Gastroesophageal sphincter (tissue), 4 donors: ENCODE measurements at regions not wholly inside any gene's neighbourhood (a gene's known extent, or its start where the extent isn't known, plus 50 kb on each side); places are given as distances from the start of the nearest gene placed in this dataset.
"Not testable (repeated sequence)": the region's sequence is repeated elsewhere in the genome, so short reads cannot be mapped to it uniquely, and the experiment has no call there.

Experiments
- ATAC-seq: fragments of 150-250 bp; one replicate; pipeline ENCODE4 v1.9.1; 2016; ENCODE audit warnings: mild to moderate bottlenecking, moderate library complexity
- H3K27ac ChIP-seq, 4 donors: fragments of 200-600 bp; sonication (generic) in 3 of 4; 1 replicate in 3 of 4; 2 replicates in 1 of 4; pipeline ENCODE4 v1.5.1; 2016 to 2019
- H3K27me3 ChIP-seq: fragments of 200-600 bp; sonication (generic); one replicate; pipeline ENCODE4 v1.5.1; 2019
- H3K36me3 ChIP-seq, 2 donors: fragments of 200-600 bp; sonication (generic); one replicate each; pipeline ENCODE4 v1.5.1; 2019; ENCODE audit warnings: control low read depth in 1 of 2
- H3K4me1 ChIP-seq, 3 donors: fragments of 200-600 bp; sonication (generic); 1 replicate in 2 of 3; 2 replicates in 1 of 3; pipeline ENCODE4 v1.5.1; 2016 to 2019; ENCODE audit warnings: control low read depth in 2 of 3
- H3K4me3 ChIP-seq, 2 donors: fragments of 200-600 bp; sonication (generic); one replicate each; pipeline ENCODE4 v1.5.1; 2019; ENCODE audit warnings: mild to moderate bottlenecking in 1 of 2, moderate library complexity in 1 of 2
- H3K9me3 ChIP-seq, 3 donors: fragments of 200-600 bp; sonication (generic); one replicate each; pipeline ENCODE4 v1.5.1; 2017 to 2019; ENCODE audit warnings: control low read depth in 2 of 3
- EP300 ChIP-seq: sonication (generic); formaldehyde crosslinking; IDR thresholded peaks from one replicate; pipeline ENCODE4 v1.6.1; 2017; ENCODE audit warnings: antibody characterized with exemption, mild to moderate bottlenecking
- POLR2A ChIP-seq, 2 donors: fragments of 450-650 bp; IDR thresholded peaks; one replicate each; pipeline ENCODE4 v1.6.1; 2017; ENCODE audit warnings: antibody characterized with exemption in 2 of 2, mild to moderate bottlenecking in 2 of 2, moderate library complexity in 1 of 2
- POLR2AphosphoS5 ChIP-seq: sonication (generic); formaldehyde crosslinking; IDR thresholded peaks from one replicate; pipeline ENCODE4 v1.6.1; 2017; ENCODE audit warnings: antibody characterized with exemption
- WGBS, 2 donors: methylation state at CpG; one replicate each; pipeline ENCODE4 v1.1.5; 2018; ENCODE audit warnings: low coverage in 1 of 2; 5-methylcytosine and 5-hydroxymethylcytosine counted together
- TF ChIP-seq, protein P1 (sequence below), 4 experiments: fragments of 200-600 bp in 2 of 4; fragments of 450-650 bp in 2 of 4; sonication (generic) in 1 of 4; IDR thresholded peaks; one replicate each; pipeline ENCODE4 v1.5.1; 2017 to 2019; ENCODE audit warnings: antibody characterized with exemption in 4 of 4, mild to moderate bottlenecking in 2 of 4, moderate library complexity in 2 of 4

DNA sequence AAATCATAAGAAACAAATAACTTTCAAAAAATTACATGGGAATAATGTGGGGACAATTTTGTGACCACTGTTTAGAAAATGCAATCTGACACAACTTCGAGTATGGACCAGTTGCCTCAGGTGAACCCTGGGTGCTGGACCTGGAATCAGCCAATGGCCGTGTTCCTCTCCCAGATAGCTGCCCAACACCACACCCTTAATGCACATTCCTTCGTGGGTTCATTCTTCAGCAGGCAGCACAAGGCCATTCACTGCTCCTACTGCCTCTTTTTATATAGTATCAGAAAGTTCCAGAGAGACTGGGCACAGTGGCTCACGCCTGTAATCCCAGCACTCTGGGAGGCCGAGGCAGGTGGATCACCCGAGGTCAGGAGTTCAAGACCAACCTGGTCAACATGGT lies 89.1 kb upstream of the PARD3 start:
- no peak overlapping the region for H3K27ac ChIP-seq
- H3K9me3 ChIP-seq: no peaks in the 10 kb centered on the region
- no peak for ATAC-seq
- no peaks in the 10 kb centered on the region for H3K36me3 ChIP-seq
- WGBS, 2 donors: 88 to 100% methylated on average over 2 to 4 of the region's 6 CpGs
- no peak overlapping the region for H3K4me3 ChIP-seq
- TF ChIP-seq POLR2A (IDR thresholded peaks at IDR 0.05) (no peak), EP300 (no peak), POLR2AphosphoS5 (no peak)
- TF ChIP-seq, protein P1, sequence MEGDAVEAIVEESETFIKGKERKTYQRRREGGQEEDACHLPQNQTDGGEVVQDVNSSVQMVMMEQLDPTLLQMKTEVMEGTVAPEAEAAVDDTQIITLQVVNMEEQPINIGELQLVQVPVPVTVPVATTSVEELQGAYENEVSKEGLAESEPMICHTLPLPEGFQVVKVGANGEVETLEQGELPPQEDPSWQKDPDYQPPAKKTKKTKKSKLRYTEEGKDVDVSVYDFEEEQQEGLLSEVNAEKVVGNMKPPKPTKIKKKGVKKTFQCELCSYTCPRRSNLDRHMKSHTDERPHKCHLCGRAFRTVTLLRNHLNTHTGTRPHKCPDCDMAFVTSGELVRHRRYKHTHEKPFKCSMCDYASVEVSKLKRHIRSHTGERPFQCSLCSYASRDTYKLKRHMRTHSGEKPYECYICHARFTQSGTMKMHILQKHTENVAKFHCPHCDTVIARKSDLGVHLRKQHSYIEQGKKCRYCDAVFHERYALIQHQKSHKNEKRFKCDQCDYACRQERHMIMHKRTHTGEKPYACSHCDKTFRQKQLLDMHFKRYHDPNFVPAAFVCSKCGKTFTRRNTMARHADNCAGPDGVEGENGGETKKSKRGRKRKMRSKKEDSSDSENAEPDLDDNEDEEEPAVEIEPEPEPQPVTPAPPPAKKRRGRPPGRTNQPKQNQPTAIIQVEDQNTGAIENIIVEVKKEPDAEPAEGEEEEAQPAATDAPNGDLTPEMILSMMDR (IDR thresholded peaks at IDR 0.05): no peak
- H3K27me3 ChIP-seq: no peaks in the 10 kb centered on the region
- peaks cover 0 to 14% (median 0%) of the 10 kb centered on the region in 3 donors for H3K4me1 ChIP-seq

DNA sequence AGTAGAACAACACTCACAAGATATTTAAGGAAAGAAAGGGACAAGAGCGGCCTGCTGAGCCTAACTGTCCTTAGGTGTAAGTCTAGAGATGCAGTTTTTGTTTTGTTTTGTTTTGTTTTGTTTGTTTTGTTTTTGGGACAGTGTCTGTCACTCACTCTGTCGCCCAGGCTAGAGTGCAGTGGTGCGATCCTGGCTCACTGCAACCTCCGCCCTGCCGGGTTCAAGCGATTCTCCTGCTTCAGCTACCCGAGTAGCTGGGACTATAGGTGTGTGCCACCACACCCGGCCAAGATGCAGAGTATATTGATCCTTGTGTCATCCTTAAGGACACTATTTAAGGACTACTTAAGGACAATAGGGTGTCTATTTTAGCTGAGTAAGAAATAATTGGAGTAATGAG lies 84.1 kb upstream of the PARD3 start:
- TF ChIP-seq POLR2AphosphoS5: no peak
- TF ChIP-seq EP300: no peak
- no peak for TF ChIP-seq POLR2A (IDR thresholded peaks at IDR 0.05)
- TF ChIP-seq, protein P1 (IDR thresholded peaks at IDR 0.05): no peak

DNA sequence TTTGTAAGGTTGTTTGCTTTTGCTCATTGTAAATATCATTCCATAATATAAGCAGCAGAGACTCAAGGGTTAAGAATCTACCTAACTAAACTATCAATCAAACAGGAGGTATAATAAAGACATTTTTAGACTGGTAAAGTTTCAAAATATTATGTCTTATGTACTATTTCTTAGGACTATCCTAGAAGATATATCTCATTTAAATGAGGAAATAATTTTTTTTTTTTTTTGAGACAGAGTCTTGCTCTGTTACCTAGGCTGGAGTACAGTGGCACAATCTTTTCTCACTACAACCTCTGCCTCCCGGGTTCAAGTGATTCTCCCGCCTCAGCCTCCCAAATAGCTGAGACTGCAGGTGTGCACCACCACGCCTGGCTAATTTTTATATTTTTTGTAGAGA lies 80.9 kb upstream of the PARD3 start:
- H3K27me3 ChIP-seq: no peaks in the 10 kb centered on the region
- WGBS, 2 donors: 100% methylated on average over 3 of the region's 3 CpGs; no CpG with 5 or more reads in 1 of the 2 donors

More for the DNA sequence above, 84.1 kb upstream of the PARD3 start:
- no peaks in the 10 kb centered on the region for H3K27me3 ChIP-seq
- no peaks in the 10 kb centered on the region for H3K9me3 ChIP-seq
- H3K36me3 ChIP-seq: no peaks in the 10 kb centered on the region
- 89 to 92% methylated on average over 2 to 6 of the region's 8 CpGs for WGBS, 2 donors
- H3K4me3 ChIP-seq: no peak overlapping the region
- H3K4me1 ChIP-seq: no peaks in the 10 kb centered on the region
- no peak for ATAC-seq
- H3K27ac ChIP-seq: no peak overlapping the region

DNA sequence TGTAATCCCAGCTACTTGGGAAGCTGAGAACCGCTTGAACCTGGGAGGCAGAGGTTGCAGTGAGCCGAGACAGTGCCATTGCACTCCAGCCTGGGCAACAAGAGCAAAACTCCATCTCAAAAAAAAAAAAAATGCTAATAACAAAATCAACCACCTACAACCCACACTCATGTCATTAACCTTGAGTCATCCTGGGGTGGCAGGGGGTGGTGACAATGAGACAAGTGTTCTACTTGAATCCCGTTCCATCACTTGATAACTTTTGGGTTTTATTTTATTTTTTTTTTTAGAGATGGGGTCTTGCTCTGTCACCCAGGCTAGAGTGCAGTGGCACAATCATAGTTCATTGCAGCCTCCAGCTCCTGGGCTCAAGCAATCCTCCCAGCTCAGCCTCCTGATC lies 80.0 kb upstream of the PARD3 start:
- not testable (repeated sequence) for H3K36me3 ChIP-seq, H3K9me3 ChIP-seq, H3K4me3 ChIP-seq, H3K27ac ChIP-seq, H3K4me1 ChIP-seq, ATAC-seq, H3K27me3 ChIP-seq
- WGBS, 2 donors: 80 to 100% methylated on average over 1 of the region's 3 CpGs

More for the DNA sequence above, 80.9 kb upstream of the PARD3 start:
- H3K4me3 ChIP-seq: no peak overlapping the region
- H3K27ac ChIP-seq: no peak overlapping the region
- H3K9me3 ChIP-seq: no peaks in the 10 kb centered on the region
- no peak for ATAC-seq
- TF ChIP-seq, protein P1 (IDR thresholded peaks at IDR 0.05): no peak
- TF ChIP-seq POLR2A (IDR thresholded peaks at IDR 0.05): no peak
- no peak for TF ChIP-seq EP300
- TF ChIP-seq POLR2AphosphoS5: no peak
- H3K36me3 ChIP-seq: no peaks in the 10 kb centered on the region
- H3K4me1 ChIP-seq: no peaks in the 10 kb centered on the region

DNA sequence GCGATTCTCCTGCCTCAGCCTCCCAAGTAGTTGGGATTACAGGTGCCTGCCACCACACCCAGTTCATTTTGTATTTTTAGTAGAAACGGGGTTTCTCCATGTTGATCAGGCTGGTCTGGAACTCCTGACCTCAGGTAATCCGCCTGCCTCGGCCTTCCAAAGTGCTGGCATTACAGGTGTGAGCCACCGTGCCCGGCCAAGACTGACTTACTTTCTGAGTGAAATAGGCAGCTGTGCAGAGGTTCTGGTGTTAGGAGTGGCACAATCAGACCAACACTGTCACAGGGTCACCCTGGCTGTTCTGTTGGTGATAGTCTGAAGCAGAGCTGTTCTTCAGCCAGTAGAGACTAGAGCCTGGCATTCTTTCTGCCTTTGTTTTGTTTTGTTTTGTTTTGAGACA lies 77.4 kb upstream of the PARD3 start:
- not testable (repeated sequence) for H3K36me3 ChIP-seq, ATAC-seq, H3K27me3 ChIP-seq, H3K27ac ChIP-seq, H3K9me3 ChIP-seq, H3K4me3 ChIP-seq, H3K4me1 ChIP-seq
- 60 to 100% methylated on average over 1 to 4 of the region's 6 CpGs for WGBS, 2 donors

DNA sequence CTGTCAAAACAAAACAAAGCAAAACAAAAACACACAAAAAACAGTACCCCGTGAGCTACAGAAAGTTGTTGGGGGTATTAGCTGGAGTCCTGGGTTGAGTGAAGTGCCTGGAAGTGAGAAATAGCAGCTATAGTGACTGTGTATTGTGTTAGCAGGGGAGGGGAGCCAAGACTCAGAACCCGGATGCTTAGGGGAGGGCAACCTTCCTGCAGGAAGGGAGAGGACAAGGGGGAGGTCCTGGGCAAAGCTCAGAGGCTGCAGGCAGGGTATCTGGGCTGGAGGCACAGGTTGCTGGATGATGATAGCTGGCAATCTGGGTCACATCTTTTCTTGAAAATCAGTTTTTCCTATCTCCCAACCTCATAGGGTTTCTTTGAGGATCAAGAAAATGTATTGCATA lies 75.8 kb upstream of the PARD3 start:
- Histone ChIP-seq H3K4me1 (no peaks in the 10 kb centered on the region), H3K36me3 (no peaks in the 10 kb centered on the region), H3K4me3 (no peak overlapping the region), H3K9me3 (no peaks in the 10 kb centered on the region), H3K27me3 (no peaks in the 10 kb centered on the region), H3K27ac (no peak overlapping the region)
- TF ChIP-seq, protein P1 (IDR thresholded peaks at IDR 0.05): no peak
- TF ChIP-seq POLR2A (IDR thresholded peaks at IDR 0.05) (no peak), POLR2AphosphoS5 (no peak), EP300 (no peak)
- ATAC-seq: no peak
- WGBS, 2 donors: 22 to 73% methylated on average over 1 to 2 of the region's 2 CpGs
